Transverse colon (tissue), 4 donors: ENCODE measurements at regions not wholly inside any gene's neighbourhood (a gene's known extent, or its start where the extent isn't known, plus 50 kb on each side); places are given as distances from the start of the nearest gene placed in this dataset.

Experiments used
- DNase-seq: peaks from one replicate; pipeline ENCODE4 v3.0.0-alpha.2; 2019
- H3K27ac ChIP-seq, 4 donors: fragments of 200-600 bp; sonication (generic); 2 replicates each; pipeline ENCODE4 v1.5.1; 2016 to 2018; ENCODE audit warnings: inconsistent platforms in 4 of 4
- H3K27me3 ChIP-seq: fragments of 200-600 bp; sonication (generic); 2 replicates; pipeline ENCODE4 v1.5.1; 2017; ENCODE audit warnings: inconsistent platforms
- H3K36me3 ChIP-seq, 4 donors: fragments of 200-600 bp; sonication (generic); 2 replicates each; pipeline ENCODE4 v1.5.1; 2017 to 2019; ENCODE audit warnings: inconsistent platforms in 4 of 4
- H3K4me1 ChIP-seq, 4 donors: fragments of 200-600 bp; sonication (generic); 2 replicates each; pipeline ENCODE4 v1.5.1; 2017 to 2020; ENCODE audit warnings: inconsistent platforms in 4 of 4
- H3K4me3 ChIP-seq, 4 donors: fragments of 200-600 bp; sonication (generic); 1 replicate in 1 of 4; 2 replicates in 3 of 4; pipeline versions ENCODE4 v1.5.1 to v1.6.1; 2017 to 2019; ENCODE audit warnings: inconsistent platforms in 4 of 4
- H3K9me3 ChIP-seq, 2 donors: fragments of 200-600 bp; sonication (generic); 2 replicates each; pipeline ENCODE4 v1.5.1; 2017 to 2019; ENCODE audit warnings: inconsistent platforms in 2 of 2
- EP300 ChIP-seq: sonication (generic); formaldehyde crosslinking; IDR thresholded peaks from one replicate; pipeline ENCODE4 v1.6.1; 2017; ENCODE audit warnings: antibody characterized with exemption, low read depth
- POLR2A ChIP-seq: fragments of 450-650 bp; IDR thresholded peaks from one replicate; pipeline ENCODE4 v1.6.1; 2016; ENCODE audit warnings: antibody characterized with exemption, mild to moderate bottlenecking, moderate library complexity
- POLR2AphosphoS5 ChIP-seq, 3 donors: sonication (generic); formaldehyde crosslinking; IDR thresholded peaks; one replicate each; pipeline ENCODE4 v1.6.1; 2016; ENCODE audit warnings: antibody characterized with exemption in 3 of 3
- WGBS, 2 donors: methylation state at CpG; one replicate each; pipeline ENCODE4 v1.1.5; 2018; ENCODE audit warnings: low coverage in 1 of 2; 5-methylcytosine and 5-hydroxymethylcytosine counted together
- in situ Hi-C, 4 donors: fragments of 200-750 bp; cut with MboI; loops; one replicate each; pipeline versions ENCODE4 v1.15.0 to v1.15.1; 2017; ENCODE audit warnings: low sequenced_read_pairs in 3 of 4, low pct_ligation_motif_present in 1 of 4, low pct_unique_long_range_greater_than_20kb in 1 of 4
- intact Hi-C: fragments of 100-400 bp; cut with DNase I; formaldehyde crosslinking; loops from one replicate; pipeline ENCODE4 v1.15.1; 2023; ENCODE audit warnings: low total_unique reads
- TF ChIP-seq, protein P1 (sequence below), 5 experiments: fragments of 200-600 bp in 3 of 5; fragments of 450-650 bp in 2 of 5; sonication (generic) in 3 of 5; IDR thresholded peaks; 1 replicate in 2 of 5; 2 replicates in 3 of 5; pipeline ENCODE4 v1.5.1; 2016 to 2017; ENCODE audit warnings: antibody characterized with exemption in 5 of 5, inconsistent platforms in 3 of 5, mild to moderate bottlenecking in 2 of 5, moderate library complexity in 1 of 5

- no peak overlapping the region for H3K4me3 ChIP-seq
- in situ Hi-C loops = no loop called here
- H3K9me3 ChIP-seq = peaks cover 0 to 7% of the 10 kb centered on the region in 2 donors
- TF ChIP-seq POLR2AphosphoS5 (IDR thresholded peaks at IDR 0.05) = no peak
- TF ChIP-seq POLR2A = no peak
- TF ChIP-seq EP300 = no peak
- TF ChIP-seq, protein P1, sequence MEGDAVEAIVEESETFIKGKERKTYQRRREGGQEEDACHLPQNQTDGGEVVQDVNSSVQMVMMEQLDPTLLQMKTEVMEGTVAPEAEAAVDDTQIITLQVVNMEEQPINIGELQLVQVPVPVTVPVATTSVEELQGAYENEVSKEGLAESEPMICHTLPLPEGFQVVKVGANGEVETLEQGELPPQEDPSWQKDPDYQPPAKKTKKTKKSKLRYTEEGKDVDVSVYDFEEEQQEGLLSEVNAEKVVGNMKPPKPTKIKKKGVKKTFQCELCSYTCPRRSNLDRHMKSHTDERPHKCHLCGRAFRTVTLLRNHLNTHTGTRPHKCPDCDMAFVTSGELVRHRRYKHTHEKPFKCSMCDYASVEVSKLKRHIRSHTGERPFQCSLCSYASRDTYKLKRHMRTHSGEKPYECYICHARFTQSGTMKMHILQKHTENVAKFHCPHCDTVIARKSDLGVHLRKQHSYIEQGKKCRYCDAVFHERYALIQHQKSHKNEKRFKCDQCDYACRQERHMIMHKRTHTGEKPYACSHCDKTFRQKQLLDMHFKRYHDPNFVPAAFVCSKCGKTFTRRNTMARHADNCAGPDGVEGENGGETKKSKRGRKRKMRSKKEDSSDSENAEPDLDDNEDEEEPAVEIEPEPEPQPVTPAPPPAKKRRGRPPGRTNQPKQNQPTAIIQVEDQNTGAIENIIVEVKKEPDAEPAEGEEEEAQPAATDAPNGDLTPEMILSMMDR (IDR thresholded peaks at IDR 0.05) = no peak
- H3K4me1 ChIP-seq = no peaks in the 10 kb centered on the region
- intact Hi-C loops = no loop called here
- H3K36me3 ChIP-seq = no peaks in the 10 kb centered on the region
- no peak overlapping the region for H3K27ac ChIP-seq
- DNase-seq = no peak
- H3K27me3 ChIP-seq = no peaks in the 10 kb centered on the region
Measured at GRCh38 chr4:43411226-43411625, 518.7 kb downstream of the GRXCR1 start.

DNA sequence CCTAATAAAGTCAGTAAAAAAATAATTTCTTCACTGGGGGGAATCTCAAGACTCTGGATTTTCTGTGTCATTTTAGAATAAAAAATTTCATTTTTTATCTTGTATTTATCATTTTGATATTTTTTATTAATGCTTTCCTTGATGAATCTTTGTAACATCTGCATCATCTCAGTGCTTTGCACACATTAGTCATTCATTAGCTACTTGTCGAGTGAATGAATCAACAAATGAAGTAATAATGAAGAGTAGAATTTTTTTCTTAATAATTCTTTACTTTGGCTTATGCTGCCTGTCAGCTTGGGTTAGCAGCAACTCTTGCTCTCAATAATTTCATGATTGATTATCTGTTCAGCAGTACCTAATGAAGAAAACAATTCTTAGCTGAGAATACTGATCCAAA, 530.8 kb downstream of the GRXCR1 start:
- H3K4me3 ChIP-seq = no peak overlapping the region
- H3K9me3 ChIP-seq = peaks cover 0 to 5% of the 10 kb centered on the region in 2 donors
- no peak overlapping the region for H3K27ac ChIP-seq
- 70 to 74% methylated on average over 1 of the region's 1 CpG for WGBS, 2 donors
- intact Hi-C loops (no loop called here), in situ Hi-C loops (no loop called here)
- no peaks in the 10 kb centered on the region for H3K36me3 ChIP-seq
- H3K27me3 ChIP-seq = no peaks in the 10 kb centered on the region
- TF ChIP-seq, protein P1 (IDR thresholded peaks at IDR 0.05) = no peak
- TF ChIP-seq EP300 = no peak
- no peak for TF ChIP-seq POLR2A
- no peak for TF ChIP-seq POLR2AphosphoS5 (IDR thresholded peaks at IDR 0.05)
- H3K4me1 ChIP-seq = no peaks in the 10 kb centered on the region
- no peak for DNase-seq

- Histone ChIP-seq H3K9me3 (peaks cover 0 to 5% of the 10 kb centered on the region in 2 donors), H3K27ac (no peak overlapping the region), H3K4me1 (no peaks in the 10 kb centered on the region), H3K27me3 (no peaks in the 10 kb centered on the region), H3K4me3 (no peak overlapping the region), H3K36me3 (no peaks in the 10 kb centered on the region)
- in situ Hi-C loops = no loop called here
- TF ChIP-seq EP300 = no peak
- TF ChIP-seq POLR2A = no peak
- TF ChIP-seq POLR2AphosphoS5 (IDR thresholded peaks at IDR 0.05) = no peak
- TF ChIP-seq, protein P1 (IDR thresholded peaks at IDR 0.05) = no peak
- intact Hi-C loops = no loop called here
- no peak for DNase-seq
- 67 to 92% methylated on average over 1 of the region's 1 CpG for WGBS, 2 donors
Measured at GRCh38 chr4:43425206-43425605, 532.7 kb downstream of the GRXCR1 start.

DNA sequence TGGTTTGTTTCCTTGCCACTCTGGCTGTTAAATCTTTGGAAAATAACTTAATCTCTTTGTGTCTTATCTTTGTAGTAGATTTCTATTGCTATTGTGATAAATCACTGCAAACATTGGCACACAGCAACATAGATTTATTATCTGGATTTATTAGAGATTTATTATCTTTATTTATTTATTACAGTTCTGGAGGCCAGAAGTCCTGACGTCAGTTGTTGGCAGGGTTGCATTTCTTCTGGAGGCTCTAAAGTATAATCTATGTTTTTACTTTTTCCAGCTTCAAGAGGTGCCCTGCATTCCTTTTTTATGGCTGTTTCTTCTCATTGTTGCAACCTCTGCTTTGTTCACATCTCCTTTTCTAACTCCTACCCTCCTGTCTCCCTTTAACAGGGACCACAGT, 542.8 kb downstream of the GRXCR1 start:
- Histone ChIP-seq H3K4me1 (no peaks in the 10 kb centered on the region), H3K4me3 (no peak overlapping the region), H3K9me3 (peaks cover 10 to 14% of the 10 kb centered on the region in 2 donors), H3K36me3 (no peaks in the 10 kb centered on the region), H3K27me3 (no peaks in the 10 kb centered on the region), H3K27ac (no peak overlapping the region)
- DNase-seq = no peak
- in situ Hi-C loops = no loop called here
- TF ChIP-seq POLR2AphosphoS5 (IDR thresholded peaks at IDR 0.05) (no peak), EP300 (no peak), POLR2A (no peak)
- TF ChIP-seq, protein P1 (IDR thresholded peaks at IDR 0.05) = no peak
- WGBS, 2 donors = 50 to 54% methylated on average over 1 of the region's 1 CpG
- intact Hi-C loops = loop anchor here (10.0 kb wide), 1 partner anchor 1840 kb away; no protein-coding TSS in a partner anchor
